OCI-LY1 (cell line): ENCODE measurements at regions not wholly inside any gene's neighbourhood (a gene's known extent, or its start where the extent isn't known, plus 50 kb on each side); places are given as distances from the start of the nearest gene placed in this dataset.

Experiments
- H2AFZ ChIP-seq: fragments of 200-600 bp; sonication (generic), shearing (Covaris generic); 2 replicates; pipeline ENCODE4 v1.6.0; 2014; ENCODE audit warnings: antibody characterized with exemption, mild to moderate bottlenecking, low read length
- H3F3A ChIP-seq: fragments of 200-600 bp; sonication (generic), shearing (Covaris generic); 2 replicates; pipeline ENCODE4 v1.6.0; 2014; ENCODE audit warnings: mild to moderate bottlenecking, antibody characterized with exemption, low read length, moderate library complexity; ENCODE audit not compliant: insufficient read depth
- H3K27ac ChIP-seq: fragments of 200-600 bp; sonication (generic); 2 replicates; pipeline ENCODE4 v1.5.1; 2014; ENCODE audit warnings: low read length, mixed run types, mild to moderate bottlenecking, low read depth; ENCODE audit not compliant: poor library complexity, severe bottlenecking
- H3K27me3 ChIP-seq: fragments of 200-600 bp; sonication (generic); 2 replicates; pipeline ENCODE4 v1.6.0; 2014; ENCODE audit warnings: antibody characterized with exemption, mild to moderate bottlenecking, low read length, moderate library complexity; ENCODE audit not compliant: insufficient read depth
- H3K36me3 ChIP-seq: fragments of 200-600 bp; sonication (generic); 2 replicates; pipeline ENCODE4 v1.6.1; 2014; ENCODE audit warnings: mild to moderate bottlenecking, antibody characterized with exemption, low read length, moderate library complexity, mixed read lengths; ENCODE audit not compliant: insufficient read depth
- H3K4me1 ChIP-seq: fragments of 200-600 bp; sonication (generic); 2 replicates; pipeline ENCODE4 v1.5.1; 2014; ENCODE audit warnings: mild to moderate bottlenecking, low read length, moderate library complexity; ENCODE audit not compliant: insufficient read depth, severe bottlenecking
- H3K4me2 ChIP-seq: fragments of 200-600 bp; sonication (generic), shearing (Covaris generic); 2 replicates; pipeline ENCODE4 v1.6.1; 2014; ENCODE audit warnings: low read length
- H3K4me3 ChIP-seq: fragments of 200-600 bp; sonication (generic); 2 replicates; pipeline ENCODE4 v1.5.1; 2014; ENCODE audit warnings: low read length, low read depth, mild to moderate bottlenecking, mixed read lengths; ENCODE audit not compliant: poor library complexity, severe bottlenecking
- H3K79me2 ChIP-seq: fragments of 200-600 bp; shearing (Covaris generic); 2 replicates; pipeline ENCODE4 v1.6.1; 2016; ENCODE audit warnings: mixed run types, low read length, mixed read lengths; ENCODE audit not compliant: insufficient read depth
- H3K9ac ChIP-seq: fragments of 200-600 bp; sonication (generic), shearing (Covaris generic); 2 replicates; pipeline ENCODE4 v1.6.1; 2014; ENCODE audit warnings: mild to moderate bottlenecking, low read length, mixed read lengths
- H3K9me2 ChIP-seq: fragments of 200-600 bp; sonication (generic), shearing (Covaris generic); 2 replicates; pipeline ENCODE4 v1.6.1; 2014; ENCODE audit warnings: low read depth, mild to moderate bottlenecking, low read length, mixed read lengths
- H3K9me3 ChIP-seq: fragments of 200-600 bp; shearing (Covaris generic); 2 replicates; pipeline ENCODE4 v1.6.1; 2014; ENCODE audit warnings: low read length, mixed read lengths
- H4K20me1 ChIP-seq: fragments of 200-600 bp; sonication (generic), shearing (Covaris generic); 2 replicates; pipeline ENCODE4 v1.6.0; 2016; ENCODE audit warnings: mild to moderate bottlenecking, low read length; ENCODE audit not compliant: insufficient read depth
- CTCF ChIP-seq: fragments of 200-600 bp; sonication (generic), shearing (Covaris generic); IDR thresholded peaks from 2 replicates; pipeline ENCODE4 v1.5.1; 2017; ENCODE audit warnings: mild to moderate bottlenecking, antibody characterized with exemption, low read length, moderate library complexity, mixed read lengths
- EZH2 ChIP-seq: fragments of 200-600 bp; sonication (generic), shearing (Covaris generic); IDR thresholded peaks from 2 replicates; pipeline ENCODE4 v1.8.0; 2017; ENCODE audit warnings: borderline replicate concordance, mixed run types, mild to moderate bottlenecking, antibody characterized with exemption, low read length, moderate library complexity, mixed read lengths

GRCh38 chr4:188263321-188263720, 124.1 kb downstream of the TRIML1 start:
- no peak overlapping the region for H3K4me2 ChIP-seq
- H3K4me1 ChIP-seq = no peaks in the 10 kb centered on the region

GRCh38 chr4:188266386-188266785, 127.1 kb downstream of the TRIML1 start:
- H3K36me3 ChIP-seq = no peaks in the 10 kb centered on the region
- H4K20me1 ChIP-seq = no peaks in the 10 kb centered on the region
- no peak overlapping the region for H2AFZ ChIP-seq
- no peak overlapping the region for H3K27ac ChIP-seq
- H3K4me1 ChIP-seq = no peaks in the 10 kb centered on the region
- H3F3A ChIP-seq = no peaks in the 10 kb centered on the region
- H3K27me3 ChIP-seq = no peaks in the 10 kb centered on the region
- no peak overlapping the region for H3K4me3 ChIP-seq
- no peak overlapping the region for H3K4me2 ChIP-seq
- H3K9ac ChIP-seq = no peak overlapping the region
- TF ChIP-seq CTCF (no peak), EZH2 (no peak)
- H3K9me2 ChIP-seq = no peaks in the 10 kb centered on the region
- no peaks in the 10 kb centered on the region for H3K79me2 ChIP-seq
- H3K9me3 ChIP-seq = no peaks in the 10 kb centered on the region

More at GRCh38 chr4:188263321-188263720, 124.1 kb downstream of the TRIML1 start:
- no peaks in the 10 kb centered on the region for H3K79me2 ChIP-seq
- no peaks in the 10 kb centered on the region for H3F3A ChIP-seq
- H3K4me3 ChIP-seq = no peak overlapping the region
- H3K9me2 ChIP-seq = no peaks in the 10 kb centered on the region
- no peaks in the 10 kb centered on the region for H3K9me3 ChIP-seq
- H4K20me1 ChIP-seq = no peaks in the 10 kb centered on the region
- no peak overlapping the region for H3K27ac ChIP-seq
- H3K27me3 ChIP-seq = no peaks in the 10 kb centered on the region
- H3K36me3 ChIP-seq = no peaks in the 10 kb centered on the region
- H3K9ac ChIP-seq = no peak overlapping the region
- TF ChIP-seq CTCF = no peak
- H2AFZ ChIP-seq = no peak overlapping the region

GRCh38 chr4:188268131-188268908, 129.1 kb downstream of the TRIML1 start:
- TF ChIP-seq CTCF (no peak), EZH2 (no peak)
- H3K9ac ChIP-seq = no peak overlapping the region
- H3K9me3 ChIP-seq = no peaks in the 10 kb centered on the region
- no peaks in the 10 kb centered on the region for H3K4me1 ChIP-seq
- no peak overlapping the region for H2AFZ ChIP-seq
- H3K27ac ChIP-seq = no peak overlapping the region
- no peak overlapping the region for H3K4me3 ChIP-seq
- H3K9me2 ChIP-seq = no peaks in the 10 kb centered on the region
- H3K79me2 ChIP-seq = no peaks in the 10 kb centered on the region
- no peak overlapping the region for H3K4me2 ChIP-seq
- H3K36me3 ChIP-seq = no peaks in the 10 kb centered on the region
- H4K20me1 ChIP-seq = no peaks in the 10 kb centered on the region
- H3K27me3 ChIP-seq = no peaks in the 10 kb centered on the region
- no peaks in the 10 kb centered on the region for H3F3A ChIP-seq
